Endothelial cell of umbilical vein (primary cell): ENCODE measurements at regions not wholly inside any gene's neighbourhood (a gene's known extent, or its start where the extent isn't known, plus 50 kb on each side); places are given as distances from the start of the nearest gene placed in this dataset.

Experiments used
- BruUV-seq: library from RNA; stranded (reverse); fragments of 400-500 nt; replicated peaks from 2 replicates; lab custom pipeline; 2021; lab: Mats Ljungman, UMichigan
- CTCF ChIA-PET: fragments of 300-600, 350-600 bp; sonication (Branson Sonifier 250); formaldehyde crosslinking; loops from one replicate; lab custom pipeline; 2021; ENCODE audit warnings: antibody characterized with exemption, inconsistent platforms; lab: Charles Lee
- POLR2A ChIA-PET: fragments of 300-600, 350-600 bp; sonication (Branson Sonifier 250); formaldehyde crosslinking; loops from one replicate; lab custom pipeline; 2021; ENCODE audit warnings: antibody characterized with exemption, inconsistent platforms; lab: Charles Lee
- DNase-seq: peaks from one replicate; pipeline ENCODE4 v3.0.0-alpha.2; 2011; ENCODE audit warnings: low read depth, low spot score
- FAIRE-seq: peaks from 2 replicates; lab custom pipeline; 2011; peaks lifted over from hg19 to GRCh38; lab: Jason Lieb, UNC
- H2AFZ ChIP-seq: 2 replicates; pipeline ENCODE4 v1.6.0; 2012; ENCODE audit warnings: low read depth, low read length, control low read depth, inconsistent platforms
- H3K27ac ChIP-seq: 2 replicates; pipeline ENCODE4 v1.5.1; 2011; ENCODE audit warnings: low read depth, mild to moderate bottlenecking, control low read depth, low read length, moderate library complexity; ENCODE audit not compliant: insufficient read depth
- H3K27me3 ChIP-seq, 2 experiments: 2 replicates each; pipeline versions ENCODE4 v1.6.0 to v1.6.1; 2011; ENCODE audit warnings: low read length in 2 of 2, mixed read lengths in 1 of 2; ENCODE audit not compliant: control insufficient read depth in 2 of 2, insufficient read depth in 2 of 2
- H3K36me3 ChIP-seq, 2 experiments: 2 replicates in 1 of 2; 3 replicates in 1 of 2; pipeline ENCODE4 v1.5.1; 2011; ENCODE audit warnings: low read length in 2 of 2, mild to moderate bottlenecking in 1 of 2, moderate library complexity in 1 of 2; ENCODE audit not compliant: control insufficient read depth in 2 of 2, insufficient read depth in 2 of 2; ENCODE audit errors: extremely low read depth in 1 of 2
- H3K4me1 ChIP-seq: 3 replicates; pipeline ENCODE4 v1.5.1; 2011; ENCODE audit warnings: mild to moderate bottlenecking, low read length; ENCODE audit not compliant: control insufficient read depth, insufficient read depth; ENCODE audit errors: extremely low read depth
- H3K4me2 ChIP-seq: 2 replicates; pipeline ENCODE4 v1.6.1; 2011; ENCODE audit warnings: low read length, control low read depth, mixed read lengths; ENCODE audit not compliant: insufficient read depth
- H3K4me3 ChIP-seq, 3 experiments: fragments of 200-600 bp in 1 of 3; sonication (generic), shearing (Covaris generic) in 1 of 3; replicated peaks in 1 of 3; 2 replicates each; pipeline ENCODE4 v1.5.1; 2011 to 2016; ENCODE audit warnings: control low read depth in 3 of 3, low read length in 3 of 3, mild to moderate bottlenecking in 2 of 3, inconsistent platforms in 1 of 3, low read depth in 1 of 3, moderate library complexity in 1 of 3; ENCODE audit not compliant: insufficient read depth in 1 of 3
- H3K79me2 ChIP-seq: 2 replicates; pipeline ENCODE4 v1.6.0; 2012; ENCODE audit warnings: low read length, inconsistent platforms; ENCODE audit not compliant: control insufficient read depth, insufficient read depth
- H3K9ac ChIP-seq: replicated peaks from 2 replicates; pipeline ENCODE3; 2011; ENCODE audit warnings: low read length, control low read depth; ENCODE audit not compliant: insufficient read depth; ENCODE audit errors: extremely low read depth
- H3K9me1 ChIP-seq: replicated peaks from 3 replicates; pipeline ENCODE4 v1.6.0; 2011; ENCODE audit warnings: mild to moderate bottlenecking, low read length; ENCODE audit not compliant: control insufficient read depth, insufficient read depth; ENCODE audit errors: extremely low read depth
- H3K9me3 ChIP-seq: replicated peaks from 2 replicates; pipeline ENCODE4 v1.5.1; 2012; ENCODE audit warnings: low read length, inconsistent platforms; ENCODE audit not compliant: control insufficient read depth, insufficient read depth
- H4K20me1 ChIP-seq: replicated peaks from 2 replicates; pipeline ENCODE3; 2011; ENCODE audit warnings: mild to moderate bottlenecking, low read length; ENCODE audit not compliant: control insufficient read depth, insufficient read depth; ENCODE audit errors: extremely low read depth
- EZH2 ChIP-seq: IDR thresholded peaks from 2 replicates; pipeline ENCODE4 v1.6.1; 2012; ENCODE audit warnings: borderline replicate concordance, low read depth, mild to moderate bottlenecking, moderate library complexity, low read length, inconsistent platforms; ENCODE audit not compliant: severe bottlenecking
- FOS ChIP-seq: IDR thresholded peaks from 2 replicates; pipeline ENCODE4 v1.6.1; 2011; ENCODE audit warnings: mild to moderate bottlenecking, low read length, moderate library complexity, borderline replicate concordance; ENCODE audit not compliant: insufficient read depth
- GATA2 ChIP-seq: IDR thresholded peaks from 2 replicates; pipeline ENCODE4 v1.7.0; 2011; ENCODE audit warnings: low read depth, mild to moderate bottlenecking, moderate library complexity, mixed read lengths, low read length; ENCODE audit not compliant: insufficient read length, insufficient read depth
- JUN ChIP-seq: IDR thresholded peaks from 2 replicates; pipeline ENCODE4 v1.6.1; 2011; ENCODE audit warnings: borderline replicate concordance, low read depth; ENCODE audit not compliant: insufficient read length, insufficient read depth
- POLR2A ChIP-seq: IDR thresholded peaks from 2 replicates; pipeline ENCODE4 v1.6.1; 2012; ENCODE audit warnings: low read depth, mild to moderate bottlenecking, control low read depth, low read length
- POLR2AphosphoS5 ChIP-seq: IDR thresholded peaks from 2 replicates; pipeline ENCODE4 v1.6.1; 2012; ENCODE audit warnings: low read depth, mild to moderate bottlenecking, control low read depth, low read length, moderate library complexity; ENCODE audit not compliant: insufficient read depth
- dilution Hi-C: fragments of 300-500 bp; cut with MboI; formaldehyde crosslinking; loops from one replicate; pipeline ENCODE4 v1.15.0; 2019; ENCODE audit warnings: low sequenced_read_pairs; ENCODE audit not compliant: extremely low pct_ligation_motif_present
- intact Hi-C: fragments of 100-400 bp; cut with micrococcal nuclease; formaldehyde crosslinking; loops from one replicate; pipeline ENCODE4 v1.10.0; 2022
- TF ChIP-seq, protein P1 (sequence below): IDR thresholded peaks from 2 replicates; pipeline ENCODE4 v1.6.1; 2011; ENCODE audit not compliant: insufficient read depth, insufficient read length
- TF ChIP-seq, protein P2 (sequence below), 2 donors: IDR thresholded peaks; 1 replicate in 1 of 2; 2 replicates in 1 of 2; pipeline ENCODE4 v1.5.1; 2011; ENCODE audit warnings: low read length in 2 of 2, mild to moderate bottlenecking in 2 of 2, moderate library complexity in 2 of 2, control low read depth in 1 of 2, inconsistent platforms in 1 of 2, low read depth in 1 of 2; ENCODE audit not compliant: insufficient read depth in 1 of 2; ENCODE audit errors: extremely low read depth in 1 of 2

DNA sequence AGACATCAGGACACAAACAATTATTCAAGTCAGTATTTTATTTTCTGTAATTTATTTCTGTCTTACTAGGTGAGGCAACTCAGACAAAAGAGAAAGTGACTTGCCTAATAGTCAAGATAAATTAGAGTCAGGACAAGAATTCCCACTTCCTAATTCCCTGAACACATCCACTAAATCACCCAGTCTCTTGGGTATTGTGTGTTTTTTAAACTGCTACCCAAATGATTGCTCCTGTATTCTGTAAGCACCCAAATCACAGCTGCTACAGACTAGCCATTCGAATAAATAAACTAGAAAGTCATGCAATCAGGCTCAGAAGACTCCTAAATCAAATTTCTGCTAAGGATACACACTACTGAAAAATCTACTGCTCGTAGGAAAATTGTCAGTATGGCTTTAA lies 263.0 kb downstream of the DUSP6 start:
- no peak for FAIRE-seq
- no TSS peak for BruUV-seq
- dilution Hi-C loops, result no loop called here
- ChIA-PET POLR2A (no interaction called here), CTCF (no interaction called here)
- intact Hi-C loops, result loop anchor here (5.0 kb wide), 2 partner anchors 37 to 148 kb away; no protein-coding TSS in a partner anchor
- Histone ChIP-seq H3K79me2 (no peaks in the 10 kb centered on the region), H4K20me1 (no peaks in the 10 kb centered on the region), H3K4me1 (peaks cover 25% of the 10 kb centered on the region), H3K4me2 (no peak overlapping the region), H3K9ac (no peak overlapping the region), H3K4me3 (no peak overlapping the region), H3K36me3 (no peaks in the 10 kb centered on the region), H3K27me3 (no peaks in the 10 kb centered on the region), H3K9me1 (no peaks in the 10 kb centered on the region), H3K27ac (no peak overlapping the region), H2AFZ (no peak overlapping the region), H3K9me3 (peaks cover 3% of the 10 kb centered on the region)
- no peak for DNase-seq
- no peak for TF ChIP-seq POLR2AphosphoS5
- TF ChIP-seq FOS, result no peak
- TF ChIP-seq EZH2, result no peak
- TF ChIP-seq POLR2A, result no peak
- TF ChIP-seq GATA2, result no peak
- TF ChIP-seq, protein P1, sequence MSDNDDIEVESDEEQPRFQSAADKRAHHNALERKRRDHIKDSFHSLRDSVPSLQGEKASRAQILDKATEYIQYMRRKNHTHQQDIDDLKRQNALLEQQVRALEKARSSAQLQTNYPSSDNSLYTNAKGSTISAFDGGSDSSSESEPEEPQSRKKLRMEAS, result no peak
- TF ChIP-seq, protein P2, sequence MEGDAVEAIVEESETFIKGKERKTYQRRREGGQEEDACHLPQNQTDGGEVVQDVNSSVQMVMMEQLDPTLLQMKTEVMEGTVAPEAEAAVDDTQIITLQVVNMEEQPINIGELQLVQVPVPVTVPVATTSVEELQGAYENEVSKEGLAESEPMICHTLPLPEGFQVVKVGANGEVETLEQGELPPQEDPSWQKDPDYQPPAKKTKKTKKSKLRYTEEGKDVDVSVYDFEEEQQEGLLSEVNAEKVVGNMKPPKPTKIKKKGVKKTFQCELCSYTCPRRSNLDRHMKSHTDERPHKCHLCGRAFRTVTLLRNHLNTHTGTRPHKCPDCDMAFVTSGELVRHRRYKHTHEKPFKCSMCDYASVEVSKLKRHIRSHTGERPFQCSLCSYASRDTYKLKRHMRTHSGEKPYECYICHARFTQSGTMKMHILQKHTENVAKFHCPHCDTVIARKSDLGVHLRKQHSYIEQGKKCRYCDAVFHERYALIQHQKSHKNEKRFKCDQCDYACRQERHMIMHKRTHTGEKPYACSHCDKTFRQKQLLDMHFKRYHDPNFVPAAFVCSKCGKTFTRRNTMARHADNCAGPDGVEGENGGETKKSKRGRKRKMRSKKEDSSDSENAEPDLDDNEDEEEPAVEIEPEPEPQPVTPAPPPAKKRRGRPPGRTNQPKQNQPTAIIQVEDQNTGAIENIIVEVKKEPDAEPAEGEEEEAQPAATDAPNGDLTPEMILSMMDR (IDR thresholded peaks at IDR 0.05; ENCODE audit: extremely low read depth in 1 of 2, insufficient read depth in 1 of 2, low read depth in 1 of 2, low read length in 2 of 2), result no peak
- TF ChIP-seq JUN, result no peak
